B cell (primary cell): ENCODE measurements at regions not wholly inside any gene's neighbourhood (a gene's known extent, or its start where the extent isn't known, plus 50 kb on each side); places are given as distances from the start of the nearest gene placed in this dataset.

ENCODE experiments used
- EZH2 ChIP-seq: IDR thresholded peaks from 2 replicates; pipeline ENCODE4 v1.6.1; 2012; ENCODE audit warnings: borderline replicate concordance, low read depth, mild to moderate bottlenecking, moderate library complexity, low read length; ENCODE audit not compliant: insufficient read depth, poor library complexity, severe bottlenecking
- TF ChIP-seq, protein P1 (sequence below): fragments of 200-600 bp; IDR thresholded peaks from one replicate; pipeline ENCODE4 v1.8.0; 2022; ENCODE audit warnings: antibody characterized with exemption, mild to moderate bottlenecking

- TF ChIP-seq, protein P1, sequence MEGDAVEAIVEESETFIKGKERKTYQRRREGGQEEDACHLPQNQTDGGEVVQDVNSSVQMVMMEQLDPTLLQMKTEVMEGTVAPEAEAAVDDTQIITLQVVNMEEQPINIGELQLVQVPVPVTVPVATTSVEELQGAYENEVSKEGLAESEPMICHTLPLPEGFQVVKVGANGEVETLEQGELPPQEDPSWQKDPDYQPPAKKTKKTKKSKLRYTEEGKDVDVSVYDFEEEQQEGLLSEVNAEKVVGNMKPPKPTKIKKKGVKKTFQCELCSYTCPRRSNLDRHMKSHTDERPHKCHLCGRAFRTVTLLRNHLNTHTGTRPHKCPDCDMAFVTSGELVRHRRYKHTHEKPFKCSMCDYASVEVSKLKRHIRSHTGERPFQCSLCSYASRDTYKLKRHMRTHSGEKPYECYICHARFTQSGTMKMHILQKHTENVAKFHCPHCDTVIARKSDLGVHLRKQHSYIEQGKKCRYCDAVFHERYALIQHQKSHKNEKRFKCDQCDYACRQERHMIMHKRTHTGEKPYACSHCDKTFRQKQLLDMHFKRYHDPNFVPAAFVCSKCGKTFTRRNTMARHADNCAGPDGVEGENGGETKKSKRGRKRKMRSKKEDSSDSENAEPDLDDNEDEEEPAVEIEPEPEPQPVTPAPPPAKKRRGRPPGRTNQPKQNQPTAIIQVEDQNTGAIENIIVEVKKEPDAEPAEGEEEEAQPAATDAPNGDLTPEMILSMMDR = no peak
- no peak for TF ChIP-seq EZH2
Observed at GRCh38 chr7:10727636-10728035, 246.0 kb upstream of the PHF14 start.
